GM23338 (cell line): ENCODE measurements at regions not wholly inside any gene's neighbourhood (a gene's known extent, or its start where the extent isn't known, plus 50 kb on each side); places are given as distances from the start of the nearest gene placed in this dataset.

Experiments used
- EZH2 ChIP-seq: fragments of 200-600 bp; sonication (generic); IDR thresholded peaks from one replicate; pipeline ENCODE4 v1.8.0; 2017; ENCODE audit warnings: antibody characterized with exemption, mild to moderate bottlenecking, low read depth; ENCODE audit not compliant: unreplicated experiment
- EZH2phosphoT487 ChIP-seq: fragments of 200-600 bp; sonication (generic); IDR thresholded peaks from one replicate; pipeline ENCODE4 v1.8.1; 2018; ENCODE audit warnings: antibody characterized with exemption; ENCODE audit not compliant: unreplicated experiment
- NANOG ChIP-seq: IDR thresholded peaks from 2 replicates; pipeline ENCODE4 v1.6.1; 2016; ENCODE audit warnings: antibody characterized with exemption, borderline replicate concordance
- POLR2AphosphoS5 ChIP-seq: IDR thresholded peaks from 2 replicates; pipeline ENCODE4 v1.6.1; 2016; ENCODE audit warnings: antibody characterized with exemption, low read depth
- REST ChIP-seq: IDR thresholded peaks from one replicate; pipeline ENCODE4 v1.6.1; 2018; ENCODE audit warnings: antibody characterized with exemption; ENCODE audit not compliant: unreplicated experiment
- STAT1 ChIP-seq: IDR thresholded peaks from one replicate; pipeline ENCODE4 v1.6.1; 2016; ENCODE audit warnings: antibody characterized with exemption; ENCODE audit not compliant: unreplicated experiment
- ZNF114 ChIP-seq: fragments of 250-450 bp; sonication (Bioruptor Pico); IDR thresholded peaks from 2 replicates; pipeline ENCODE4 v1.5.0; 2020; ENCODE audit warnings: mild to moderate bottlenecking, moderate library complexity
- TF ChIP-seq, protein P1 (sequence below), 2 experiments: fragments of 200-600 bp in 1 of 2; sonication (generic) in 1 of 2; conservative IDR thresholded peaks; 2 replicates each; pipeline versions ENCODE4 v1.5.1 to v1.6.1; 2016 to 2017; ENCODE audit warnings: antibody characterized with exemption in 2 of 2, low read depth in 2 of 2, mild to moderate bottlenecking in 2 of 2, moderate library complexity in 1 of 2

DNA sequence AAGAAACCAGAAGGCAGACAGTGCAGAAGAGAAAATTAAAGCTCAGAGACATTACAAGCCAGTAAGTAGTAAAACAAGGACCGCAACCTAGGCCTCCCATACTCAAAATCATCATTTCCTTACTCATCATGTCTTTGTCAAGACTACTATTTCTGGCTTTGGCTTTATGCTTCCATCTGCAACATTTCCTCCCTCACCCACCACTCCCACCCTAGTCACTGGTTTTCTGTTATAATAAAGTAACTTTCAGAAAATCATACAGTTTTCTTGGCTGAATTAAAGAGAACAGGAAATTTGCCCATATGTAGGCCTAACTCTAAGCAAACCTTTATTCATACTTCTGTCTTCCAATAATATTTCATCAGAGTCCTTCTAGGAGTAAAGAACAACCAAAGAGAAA lies 247.6 kb upstream of the RORA start:
- TF ChIP-seq NANOG: no peak
- TF ChIP-seq, protein P1, sequence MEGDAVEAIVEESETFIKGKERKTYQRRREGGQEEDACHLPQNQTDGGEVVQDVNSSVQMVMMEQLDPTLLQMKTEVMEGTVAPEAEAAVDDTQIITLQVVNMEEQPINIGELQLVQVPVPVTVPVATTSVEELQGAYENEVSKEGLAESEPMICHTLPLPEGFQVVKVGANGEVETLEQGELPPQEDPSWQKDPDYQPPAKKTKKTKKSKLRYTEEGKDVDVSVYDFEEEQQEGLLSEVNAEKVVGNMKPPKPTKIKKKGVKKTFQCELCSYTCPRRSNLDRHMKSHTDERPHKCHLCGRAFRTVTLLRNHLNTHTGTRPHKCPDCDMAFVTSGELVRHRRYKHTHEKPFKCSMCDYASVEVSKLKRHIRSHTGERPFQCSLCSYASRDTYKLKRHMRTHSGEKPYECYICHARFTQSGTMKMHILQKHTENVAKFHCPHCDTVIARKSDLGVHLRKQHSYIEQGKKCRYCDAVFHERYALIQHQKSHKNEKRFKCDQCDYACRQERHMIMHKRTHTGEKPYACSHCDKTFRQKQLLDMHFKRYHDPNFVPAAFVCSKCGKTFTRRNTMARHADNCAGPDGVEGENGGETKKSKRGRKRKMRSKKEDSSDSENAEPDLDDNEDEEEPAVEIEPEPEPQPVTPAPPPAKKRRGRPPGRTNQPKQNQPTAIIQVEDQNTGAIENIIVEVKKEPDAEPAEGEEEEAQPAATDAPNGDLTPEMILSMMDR (conservative IDR thresholded peaks at IDR 0.05; ENCODE audit: low read depth in 2 of 2): no peak
- no peak for TF ChIP-seq POLR2AphosphoS5
- no peak for TF ChIP-seq ZNF114 (CRISPR knock-in tag)
- TF ChIP-seq EZH2: no peak
- no peak for TF ChIP-seq STAT1
- no peak for TF ChIP-seq REST
- TF ChIP-seq EZH2phosphoT487: no peak
